ENCODE measurements at regions not wholly inside any gene's neighbourhood (a gene's known extent, or its start where the extent isn't known, plus 50 kb on each side); places are given as distances from the start of the nearest gene placed in this dataset.

- intact Hi-C loops (cut with micrococcal nuclease) = no loop called here
- ATAC-seq (no peak), DNase-seq (no peak)
Observed at GRCh38 chr10:63886281-63887022, 365.3 kb downstream of the REEP3 start.

- DNase-seq (no peak), ATAC-seq (no peak)
- intact Hi-C loops (cut with micrococcal nuclease) = no loop called here
Observed at GRCh38 chr10:63887023-63887589, 365.9 kb downstream of the REEP3 start.

- ATAC-seq (no peak), DNase-seq (no peak)
- intact Hi-C loops (cut with micrococcal nuclease) = no loop called here
Observed at GRCh38 chr10:63887600-63888370, 366.6 kb downstream of the REEP3 start.

GRCh38 chr10:63889803-63890202 is 368.6 kb downstream of the REEP3 start:
- DNase-seq (no peak), ATAC-seq (no peak)
- intact Hi-C loops (cut with micrococcal nuclease) = no loop called here

GRCh38 chr10:63896992-63897391 is 375.8 kb downstream of the REEP3 start:
- ATAC-seq (no peak), DNase-seq (no peak)
- intact Hi-C loops (cut with micrococcal nuclease) = no loop called here

- no peak for ATAC-seq
- intact Hi-C loops (cut with micrococcal nuclease) = no loop called here
- DNase-seq = no peak
Observed at GRCh38 chr10:63899673-63900300, 378.6 kb downstream of the REEP3 start.

GRCh38 chr10:63901228-63901627 is 380.0 kb downstream of the REEP3 start:
- intact Hi-C loops (cut with micrococcal nuclease) = no loop called here
- DNase-seq = no peak
- no peak for ATAC-seq

- intact Hi-C loops (cut with micrococcal nuclease) = no loop called here
- no peak for ATAC-seq
- no peak for DNase-seq
Observed at GRCh38 chr10:63901881-63902280, 380.7 kb downstream of the REEP3 start.

GRCh38 chr10:63910806-63911205 is 389.6 kb downstream of the REEP3 start:
- intact Hi-C loops (cut with micrococcal nuclease) = no loop called here
- no peak for ATAC-seq
- DNase-seq = no peak

- ATAC-seq = no peak
- intact Hi-C loops (cut with micrococcal nuclease) = no loop called here
- DNase-seq = no peak
Observed at GRCh38 chr10:63915240-63915639, 394.0 kb downstream of the REEP3 start.

- ATAC-seq (no peak), DNase-seq (no peak)
Observed at GRCh38 chr10:63917363-63917762, 396.2 kb downstream of the REEP3 start.

GRCh38 chr10:63919575-63920279 is 398.5 kb downstream of the REEP3 start:
- DNase-seq (no peak), ATAC-seq (peak; percentile 86)
- intact Hi-C loops (cut with micrococcal nuclease) = no loop called here

More at GRCh38 chr10:63917363-63917762, 396.2 kb downstream of the REEP3 start:
- intact Hi-C loops (cut with micrococcal nuclease) = no loop called here

GRCh38 chr10:63920926-63921325 is 399.7 kb downstream of the REEP3 start:
- ATAC-seq = no peak
- DNase-seq = no peak
- intact Hi-C loops (cut with micrococcal nuclease) = no loop called here

- ATAC-seq = no peak
- intact Hi-C loops (cut with micrococcal nuclease) = no loop called here
- no peak for DNase-seq
Observed at GRCh38 chr10:63921908-63922467, 400.8 kb downstream of the REEP3 start.

GRCh38 chr10:63922468-63923284 is 401.5 kb downstream of the REEP3 start:
- DNase-seq (no peak), ATAC-seq (no peak)
- intact Hi-C loops (cut with micrococcal nuclease) = no loop called here

GRCh38 chr10:63929831-63930467 is 408.7 kb downstream of the REEP3 start:
- ATAC-seq = no peak
- DNase-seq = no peak
- intact Hi-C loops (cut with micrococcal nuclease) = no loop called here

GRCh38 chr10:63930584-63930983 is 409.4 kb downstream of the REEP3 start:
- intact Hi-C loops (cut with micrococcal nuclease) = no loop called here
- no peak for ATAC-seq

GRCh38 chr10:63935705-63936104 is 414.5 kb downstream of the REEP3 start:
- no peak for ATAC-seq
- intact Hi-C loops (cut with micrococcal nuclease) = no loop called here
- DNase-seq = no peak

More at GRCh38 chr10:63930584-63930983, 409.4 kb downstream of the REEP3 start:
- DNase-seq = no peak

Measured in left ventricle myocardium superior (tissue), 1 donor.